Endothelial cell (in vitro differentiated cells): ENCODE measurements at regions not wholly inside any gene's neighbourhood (a gene's known extent, or its start where the extent isn't known, plus 50 kb on each side); places are given as distances from the start of the nearest gene placed in this dataset.

ENCODE experiments used
- DNase-seq: peaks from one replicate; pipeline ENCODE4 v3.0.0; 2021; ENCODE audit warnings: low spot score
- H3K27ac Mint-ChIP-seq: one replicate; pipeline ENCODE4 v1.8.0; 2021; ENCODE audit warnings: mixed read lengths, inconsistent platforms; ENCODE audit not compliant: unreplicated experiment
- H3K27me3 Mint-ChIP-seq: one replicate; pipeline ENCODE4 v1.8.0; 2021; ENCODE audit warnings: mild to moderate bottlenecking, moderate library complexity, mixed read lengths, inconsistent platforms; ENCODE audit not compliant: unreplicated experiment
- H3K36me3 Mint-ChIP-seq: one replicate; pipeline ENCODE4 v1.8.0; 2021; ENCODE audit warnings: mild to moderate bottlenecking, low read depth, mixed read lengths, inconsistent platforms; ENCODE audit not compliant: unreplicated experiment
- H3K4me1 Mint-ChIP-seq: one replicate; pipeline ENCODE4 v1.8.0; 2021; ENCODE audit warnings: mild to moderate bottlenecking, mixed read lengths, inconsistent platforms; ENCODE audit not compliant: unreplicated experiment
- H3K4me3 Mint-ChIP-seq: one replicate; pipeline ENCODE4 v1.8.0; 2021; ENCODE audit warnings: mild to moderate bottlenecking, mixed read lengths, inconsistent platforms; ENCODE audit not compliant: unreplicated experiment
- H3K9me3 Mint-ChIP-seq: one replicate; pipeline ENCODE4 v1.8.0; 2021; ENCODE audit warnings: mixed read lengths, inconsistent platforms; ENCODE audit not compliant: unreplicated experiment
- CTCF ChIP-seq: fragments of 200-600 bp; sonication (generic); IDR thresholded peaks from one replicate; pipeline ENCODE4 v1.5.0; 2021; ENCODE audit warnings: antibody characterized with exemption; ENCODE audit not compliant: unreplicated experiment

- Mint-ChIP-seq H3K27me3 (peaks cover 2% of the 10 kb centered on the region), H3K36me3 (peaks cover 6% of the 10 kb centered on the region), H3K27ac (no peak overlapping the region), H3K4me1 (no peaks in the 10 kb centered on the region), H3K9me3 (no peaks in the 10 kb centered on the region), H3K4me3 (no peak overlapping the region)
- TF ChIP-seq CTCF = no peak
- no peak for DNase-seq
Measured at GRCh38 chr16:86249631-86250030, 260.7 kb upstream of the FOXF1 start.

- no peak for TF ChIP-seq CTCF
- H3K4me1 Mint-ChIP-seq = no peaks in the 10 kb centered on the region
- H3K36me3 Mint-ChIP-seq = peaks cover 4% of the 10 kb centered on the region
- no peak for DNase-seq
- H3K4me3 Mint-ChIP-seq = no peak overlapping the region
- H3K9me3 Mint-ChIP-seq = no peaks in the 10 kb centered on the region
- peaks cover 1% of the 10 kb centered on the region for H3K27me3 Mint-ChIP-seq
- no peak overlapping the region for H3K27ac Mint-ChIP-seq
Measured at GRCh38 chr16:86251682-86252081, 258.6 kb upstream of the FOXF1 start.

GRCh38 chr16:86252596-86252995 lies 257.7 kb upstream of the FOXF1 start:
- TF ChIP-seq CTCF = peak; percentile 57
- H3K4me1 Mint-ChIP-seq = no peaks in the 10 kb centered on the region
- no peak overlapping the region for H3K4me3 Mint-ChIP-seq
- H3K36me3 Mint-ChIP-seq = peaks cover 4% of the 10 kb centered on the region
- no peak overlapping the region for H3K27ac Mint-ChIP-seq
- no peaks in the 10 kb centered on the region for H3K9me3 Mint-ChIP-seq
- DNase-seq = peak; percentile 66
- peaks cover 1% of the 10 kb centered on the region for H3K27me3 Mint-ChIP-seq

GRCh38 chr16:86255966-86256365 lies 254.4 kb upstream of the FOXF1 start:
- H3K9me3 Mint-ChIP-seq = no peaks in the 10 kb centered on the region
- H3K36me3 Mint-ChIP-seq = no peaks in the 10 kb centered on the region

GRCh38 chr16:86256995-86257394 lies 253.3 kb upstream of the FOXF1 start:
- H3K9me3 Mint-ChIP-seq = no peaks in the 10 kb centered on the region
- DNase-seq = no peak
- no peaks in the 10 kb centered on the region for H3K36me3 Mint-ChIP-seq
- no peak overlapping the region for H3K4me3 Mint-ChIP-seq
- no peak for TF ChIP-seq CTCF
- H3K4me1 Mint-ChIP-seq = no peaks in the 10 kb centered on the region
- H3K27ac Mint-ChIP-seq = no peak overlapping the region
- H3K27me3 Mint-ChIP-seq = peaks cover 3% of the 10 kb centered on the region

More at GRCh38 chr16:86255966-86256365, 254.4 kb upstream of the FOXF1 start:
- no peak overlapping the region for H3K4me3 Mint-ChIP-seq
- H3K27me3 Mint-ChIP-seq = peaks cover 3% of the 10 kb centered on the region
- no peak for DNase-seq
- no peak overlapping the region for H3K27ac Mint-ChIP-seq
- TF ChIP-seq CTCF = no peak
- H3K4me1 Mint-ChIP-seq = no peaks in the 10 kb centered on the region
